ENCODE measurements at regions not wholly inside any gene's neighbourhood (a gene's known extent, or its start where the extent isn't known, plus 50 kb on each side); places are given as distances from the start of the nearest gene placed in this dataset.

GRCh38 chr2:176753752-176754474, 458.7 kb upstream of the HNRNPA3 start:
- no peak for DNase-seq
- TF ChIP-seq CTCF (IDR thresholded peaks at IDR 0.05; ENCODE audit: low read depth, low read length), result no peak
- no peaks in the 10 kb centered on the region for H3K9me3 ChIP-seq
- H3K36me3 ChIP-seq, result no peaks in the 10 kb centered on the region
- H3K4me1 ChIP-seq, result no peaks in the 10 kb centered on the region
- H3K27me3 ChIP-seq, result no peaks in the 10 kb centered on the region
- no peak overlapping the region for H3K4me3 ChIP-seq (ENCODE audit: low read depth, low read length)

- no peak for TF ChIP-seq CTCF (IDR thresholded peaks at IDR 0.05; ENCODE audit: low read depth, low read length)
- Histone ChIP-seq H3K4me1 (no peaks in the 10 kb centered on the region), H3K36me3 (no peaks in the 10 kb centered on the region), H3K4me3 (ENCODE audit: low read depth, low read length) (no peak overlapping the region), H3K27me3 (no peaks in the 10 kb centered on the region), H3K9me3 (no peaks in the 10 kb centered on the region)
- DNase-seq, result no peak
Measured at GRCh38 chr2:176755537-176756135, 457.0 kb upstream of the HNRNPA3 start.

GRCh38 chr2:176758426-176758825, 454.2 kb upstream of the HNRNPA3 start:
- TF ChIP-seq CTCF (IDR thresholded peaks at IDR 0.05; ENCODE audit: low read depth, low read length), result no peak
- no peaks in the 10 kb centered on the region for H3K4me1 ChIP-seq
- no peak overlapping the region for H3K4me3 ChIP-seq (ENCODE audit: low read depth, low read length)
- no peaks in the 10 kb centered on the region for H3K27me3 ChIP-seq
- no peaks in the 10 kb centered on the region for H3K36me3 ChIP-seq
- H3K9me3 ChIP-seq, result no peaks in the 10 kb centered on the region
- no peak for DNase-seq

GRCh38 chr2:176760439-176760838, 452.2 kb upstream of the HNRNPA3 start:
- DNase-seq, result no peak

GRCh38 chr2:176763130-176763529, 449.5 kb upstream of the HNRNPA3 start:
- no peaks in the 10 kb centered on the region for H3K36me3 ChIP-seq
- no peaks in the 10 kb centered on the region for H3K4me1 ChIP-seq
- no peak for TF ChIP-seq CTCF (IDR thresholded peaks at IDR 0.05; ENCODE audit: low read depth, low read length)
- DNase-seq, result no peak
- no peak overlapping the region for H3K4me3 ChIP-seq (ENCODE audit: low read depth, low read length)
- H3K9me3 ChIP-seq, result no peaks in the 10 kb centered on the region
- no peaks in the 10 kb centered on the region for H3K27me3 ChIP-seq

More at GRCh38 chr2:176760439-176760838, 452.2 kb upstream of the HNRNPA3 start:
- Histone ChIP-seq H3K9me3 (no peaks in the 10 kb centered on the region), H3K36me3 (no peaks in the 10 kb centered on the region), H3K4me3 (ENCODE audit: low read depth, low read length) (no peak overlapping the region), H3K27me3 (no peaks in the 10 kb centered on the region), H3K4me1 (no peaks in the 10 kb centered on the region)
- TF ChIP-seq CTCF (IDR thresholded peaks at IDR 0.05; ENCODE audit: low read depth, low read length), result no peak

- TF ChIP-seq CTCF (IDR thresholded peaks at IDR 0.05; ENCODE audit: low read depth, low read length), result no peak
- H3K36me3 ChIP-seq, result no peaks in the 10 kb centered on the region
- H3K4me3 ChIP-seq (ENCODE audit: low read depth, low read length), result no peak overlapping the region
- no peaks in the 10 kb centered on the region for H3K27me3 ChIP-seq
- DNase-seq, result no peak
- H3K4me1 ChIP-seq, result no peaks in the 10 kb centered on the region
- H3K9me3 ChIP-seq, result no peaks in the 10 kb centered on the region
Measured at GRCh38 chr2:176763851-176764404, 448.7 kb upstream of the HNRNPA3 start.
